D341Med (cell line): ENCODE measurements at regions not wholly inside any gene's neighbourhood (a gene's known extent, or its start where the extent isn't known, plus 50 kb on each side); places are given as distances from the start of the nearest gene placed in this dataset.
"Not testable (repeated sequence)": the region's sequence is repeated elsewhere in the genome, so short reads cannot be mapped to it uniquely, and the experiment has no call there.

Experiments used
- DNase-seq: peaks from one replicate; pipeline ENCODE4 v3.0.0; 2012; ENCODE audit warnings: low spot score

GRCh38 chr5:32928761-32929160, 217.6 kb downstream of the NPR3 start:
- no peak for DNase-seq

- DNase-seq: not testable (repeated sequence)
Measured at GRCh38 chr5:32931438-32931837, 220.3 kb downstream of the NPR3 start.

GRCh38 chr5:32932241-32932935, 221.3 kb downstream of the NPR3 start:
- no peak for DNase-seq

DNA sequence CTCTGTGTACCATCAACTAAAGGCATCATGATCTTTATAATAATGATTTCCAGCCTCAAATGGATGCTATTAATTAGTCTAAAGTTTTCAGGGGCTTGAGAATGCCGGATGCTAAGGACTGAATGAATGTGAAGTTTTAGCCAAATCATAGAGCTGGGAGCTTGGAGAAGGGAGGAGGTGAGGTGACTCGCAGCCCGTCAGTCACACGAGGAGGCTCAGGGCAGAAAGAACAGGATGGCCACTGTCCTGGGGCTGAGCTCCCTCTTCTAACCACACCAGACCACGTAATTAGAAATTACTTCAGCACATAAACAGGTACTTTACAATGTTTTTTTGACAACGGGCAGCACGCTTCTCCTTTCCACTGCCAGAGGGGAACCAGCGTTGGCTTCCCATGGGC, 222.6 kb downstream of the NPR3 start:
- no peak for DNase-seq

DNA sequence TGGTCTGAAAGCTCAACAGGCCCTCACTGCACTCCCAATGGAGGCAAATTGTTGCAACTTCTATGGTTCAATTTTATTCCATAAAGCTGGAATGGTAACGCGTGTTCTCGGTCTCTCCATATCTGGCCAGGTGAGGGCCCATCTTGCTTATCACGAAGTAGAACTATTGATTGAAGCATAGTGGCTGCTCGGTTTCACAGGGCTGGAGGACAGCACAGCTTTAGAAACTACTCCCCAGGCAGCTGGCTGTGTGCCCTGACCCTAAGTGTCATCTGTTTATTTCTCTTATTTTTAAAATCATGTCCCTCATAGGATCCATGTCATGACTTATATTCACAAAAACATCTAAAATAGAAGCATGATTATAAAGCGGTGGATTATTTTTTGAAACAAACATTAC, 223.4 kb downstream of the NPR3 start:
- no peak for DNase-seq

GRCh38 chr5:32935283-32935682, 224.2 kb downstream of the NPR3 start:
- no peak for DNase-seq

- DNase-seq: no peak
Measured at GRCh38 chr5:32936329-32936728, 225.2 kb downstream of the NPR3 start.

GRCh38 chr5:32942225-32942989, 231.3 kb downstream of the NPR3 start:
- no peak for DNase-seq

GRCh38 chr5:32949286-32949970, 238.3 kb downstream of the NPR3 start:
- no peak for DNase-seq

DNA sequence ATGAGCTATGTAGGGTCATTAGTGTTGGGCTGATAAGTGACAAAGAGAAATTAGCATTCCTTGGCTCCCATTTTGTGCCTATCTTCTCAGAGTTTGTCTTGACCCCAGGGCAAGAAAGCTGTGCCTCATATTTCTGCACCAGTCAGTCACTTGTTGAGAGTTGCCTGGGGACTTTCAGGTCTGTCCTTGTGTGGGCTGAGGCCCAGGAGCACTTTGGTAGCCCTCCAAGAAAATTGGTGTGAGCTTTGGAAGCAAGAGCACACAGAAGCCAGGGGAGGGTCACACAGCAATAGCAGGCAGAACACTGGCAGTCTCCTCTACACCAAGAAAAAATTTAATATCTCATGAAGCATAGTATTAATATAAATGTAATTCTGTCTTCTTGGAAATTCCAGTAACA, 239.9 kb downstream of the NPR3 start:
- no peak for DNase-seq

DNA sequence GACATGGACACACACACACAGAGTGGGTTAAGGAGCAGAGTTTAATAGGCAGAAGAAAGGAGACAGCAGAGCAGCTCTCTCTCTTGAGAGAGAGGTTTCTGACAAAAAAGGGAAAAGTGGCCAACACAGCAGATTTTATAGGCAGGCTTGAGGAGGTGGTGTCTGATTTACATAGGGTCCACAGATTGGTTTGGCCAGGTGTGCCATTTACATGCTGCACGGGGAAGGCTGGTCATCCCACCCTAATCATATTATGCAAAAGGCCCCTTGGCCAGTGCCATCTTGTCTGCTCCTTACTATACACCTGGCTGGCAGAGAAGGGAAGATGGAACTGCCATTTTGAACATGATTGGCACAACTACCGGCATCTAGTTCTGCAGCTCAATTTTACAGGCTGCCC, 240.8 kb downstream of the NPR3 start:
- no peak for DNase-seq

DNA sequence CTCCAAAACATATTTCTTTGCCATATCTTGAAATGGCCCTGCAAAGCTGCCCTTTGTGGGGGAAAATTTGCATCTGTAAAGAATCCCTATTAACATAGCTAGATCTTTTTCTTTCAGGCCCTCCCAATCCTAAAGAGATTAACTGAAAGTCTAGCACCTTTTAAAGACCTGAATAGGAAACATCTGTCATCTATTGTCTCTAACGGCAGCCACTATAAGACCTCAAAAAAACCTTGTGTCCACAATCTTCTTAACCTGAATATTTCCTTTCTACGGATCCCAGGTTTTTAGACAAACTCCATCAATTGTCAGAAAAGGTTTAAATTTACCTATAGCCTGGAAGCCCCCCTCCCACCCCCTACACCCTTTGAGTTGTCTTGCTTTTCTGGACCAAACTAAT, 241.3 kb downstream of the NPR3 start:
- DNase-seq: not testable (repeated sequence)

- no peak for DNase-seq
Measured at GRCh38 chr5:32953694-32954093, 242.6 kb downstream of the NPR3 start.

- DNase-seq: no peak
Measured at GRCh38 chr5:32955814-32956213, 244.7 kb downstream of the NPR3 start.

DNA sequence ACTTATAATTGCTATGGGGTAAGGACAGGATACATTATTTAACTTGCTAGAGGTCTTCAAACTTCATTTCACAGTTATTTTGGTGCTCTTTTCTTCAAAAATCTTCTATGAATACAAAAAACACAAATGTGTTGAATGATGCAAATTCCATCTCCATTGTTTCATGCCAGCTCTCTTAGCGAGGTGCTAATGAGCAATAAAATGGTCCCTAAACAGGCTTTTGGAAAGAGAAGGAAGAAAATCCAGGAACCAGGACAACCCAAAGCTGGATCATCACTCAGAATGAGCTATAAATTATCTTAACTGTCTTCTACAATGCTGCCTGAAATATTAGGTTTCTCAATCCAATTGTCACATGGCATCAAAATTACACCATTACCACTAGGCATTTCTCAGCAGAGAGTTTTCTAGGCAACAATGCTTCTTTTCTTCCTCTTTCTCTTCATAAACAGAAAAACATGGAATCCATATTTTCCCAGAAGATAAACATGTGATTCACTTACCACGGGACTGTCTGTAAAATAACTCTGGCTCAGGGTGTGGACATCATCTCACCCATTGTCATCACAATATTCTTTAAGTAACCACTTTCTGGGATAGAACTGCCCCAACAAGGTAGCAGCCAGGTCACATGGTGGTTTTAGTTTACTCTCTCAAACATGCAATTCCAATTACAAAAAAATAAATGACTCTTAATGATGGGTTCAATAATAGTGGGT, 249.4 kb downstream of the NPR3 start:
- DNase-seq: no peak

DNA sequence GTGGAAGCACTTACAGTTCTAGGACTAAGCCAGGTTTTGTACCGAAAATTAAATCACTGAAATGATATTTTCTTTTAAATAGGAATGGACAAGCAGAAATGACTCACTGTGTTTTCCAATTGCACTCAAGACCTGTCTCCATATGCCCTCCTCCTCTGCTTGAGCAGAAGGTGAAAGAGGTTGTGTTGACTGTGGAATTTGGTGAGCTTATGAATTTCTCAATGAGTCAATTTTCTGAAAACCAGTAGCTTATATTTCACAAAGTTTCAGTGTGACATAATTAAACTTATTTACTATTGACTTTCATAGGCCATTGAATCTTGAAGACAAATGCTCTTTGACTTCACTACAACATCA, 249.9 kb downstream of the NPR3 start:
- DNase-seq: no peak

DNA sequence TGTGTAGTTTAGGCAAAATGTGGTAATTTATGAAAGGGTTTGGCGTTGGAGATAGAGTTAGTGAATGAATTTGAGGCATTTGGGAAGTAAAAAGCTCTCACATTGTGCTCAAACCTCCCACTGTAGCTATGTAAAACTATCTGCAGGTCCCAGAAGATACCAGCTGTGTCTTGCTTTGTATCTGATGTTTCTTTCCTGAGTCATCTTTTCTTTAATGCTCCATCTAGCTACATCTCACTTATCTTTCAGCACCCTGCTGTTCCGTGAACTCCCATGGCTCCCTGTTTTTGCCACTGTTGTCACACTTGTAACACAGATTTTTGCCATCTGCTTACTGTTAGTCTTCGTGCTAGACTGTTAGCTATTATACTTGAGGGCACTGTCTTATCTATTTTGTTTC, 253.1 kb downstream of the NPR3 start:
- no peak for DNase-seq

GRCh38 chr5:32973646-32974045, 262.5 kb downstream of the NPR3 start:
- DNase-seq: no peak

DNA sequence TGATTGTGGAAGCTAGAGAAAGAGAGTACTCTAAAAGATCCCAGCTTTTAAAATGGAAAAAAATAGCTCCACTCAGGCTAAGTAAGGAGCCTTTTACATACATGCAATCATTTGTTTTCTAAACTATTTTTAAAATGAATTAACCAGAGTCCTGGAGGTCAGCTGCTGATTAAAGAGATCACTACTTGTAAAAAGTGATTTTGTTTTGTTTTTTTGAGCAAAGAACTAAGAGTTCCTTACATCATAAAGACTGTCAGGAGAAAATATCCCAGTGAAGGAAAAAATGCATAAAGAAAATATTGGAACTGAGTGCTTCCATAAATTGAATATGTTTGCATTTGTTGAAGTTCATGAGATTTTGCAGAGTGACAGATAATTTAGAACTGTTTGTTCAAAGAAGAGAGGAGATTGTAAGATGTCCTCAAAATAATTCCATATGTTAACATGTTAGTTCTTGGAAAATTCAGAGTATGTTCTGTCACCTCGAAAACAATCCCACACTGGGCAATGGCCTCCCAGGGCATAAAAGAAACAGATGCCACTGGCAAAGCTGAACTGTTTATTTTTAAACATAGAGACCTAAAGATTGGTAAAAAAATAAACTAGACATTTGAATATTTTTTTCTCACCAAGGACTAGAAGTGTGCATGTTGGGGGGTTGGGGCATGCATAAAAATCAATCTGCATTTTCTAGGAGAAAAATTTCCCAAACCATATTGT, 264.7 kb downstream of the NPR3 start:
- DNase-seq: no peak

- DNase-seq: no peak
Measured at GRCh38 chr5:32981061-32981460, 269.9 kb downstream of the NPR3 start.

DNA sequence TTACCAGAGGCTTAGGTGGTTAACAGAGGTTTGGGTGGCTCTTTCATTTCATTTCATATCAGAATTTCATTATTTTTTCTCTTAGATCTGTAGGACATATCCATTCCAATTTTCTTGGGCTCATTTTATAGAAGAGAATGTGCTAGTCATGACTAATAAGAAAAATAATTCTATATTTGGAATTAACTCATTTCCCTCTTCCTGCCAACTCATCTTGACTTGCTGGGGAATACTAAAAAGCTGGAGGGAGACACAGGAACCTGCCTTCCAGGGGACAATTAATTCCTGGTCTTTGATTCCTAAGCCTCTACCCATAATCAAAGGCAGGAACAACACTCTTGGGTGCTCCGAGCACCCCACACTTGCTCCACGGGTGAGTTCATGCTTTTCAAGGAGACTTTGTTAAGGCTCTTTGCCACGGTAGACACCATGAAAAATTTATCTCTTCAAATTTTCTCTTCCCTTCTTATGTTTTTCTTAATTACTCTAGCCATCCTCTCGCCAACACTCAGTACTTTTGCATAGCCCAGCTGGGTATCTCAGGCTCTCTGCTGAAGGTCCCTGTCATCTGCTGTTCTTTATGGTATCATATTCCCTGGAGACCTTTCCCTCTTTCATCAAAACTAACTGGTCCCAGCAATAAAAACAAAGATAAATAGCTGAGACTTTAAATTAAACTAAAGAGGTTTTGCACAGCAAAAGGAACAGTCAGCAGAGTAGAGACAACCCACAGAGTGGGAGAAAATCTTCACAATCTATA, 273.9 kb downstream of the NPR3 start:
- no peak for DNase-seq
